ENCODE measurements at regions not wholly inside any gene's neighbourhood (a gene's known extent, or its start where the extent isn't known, plus 50 kb on each side); places are given as distances from the start of the nearest gene placed in this dataset.
"Not testable (repeated sequence)": the region's sequence is repeated elsewhere in the genome, so short reads cannot be mapped to it uniquely, and the experiment has no call there.

DNA sequence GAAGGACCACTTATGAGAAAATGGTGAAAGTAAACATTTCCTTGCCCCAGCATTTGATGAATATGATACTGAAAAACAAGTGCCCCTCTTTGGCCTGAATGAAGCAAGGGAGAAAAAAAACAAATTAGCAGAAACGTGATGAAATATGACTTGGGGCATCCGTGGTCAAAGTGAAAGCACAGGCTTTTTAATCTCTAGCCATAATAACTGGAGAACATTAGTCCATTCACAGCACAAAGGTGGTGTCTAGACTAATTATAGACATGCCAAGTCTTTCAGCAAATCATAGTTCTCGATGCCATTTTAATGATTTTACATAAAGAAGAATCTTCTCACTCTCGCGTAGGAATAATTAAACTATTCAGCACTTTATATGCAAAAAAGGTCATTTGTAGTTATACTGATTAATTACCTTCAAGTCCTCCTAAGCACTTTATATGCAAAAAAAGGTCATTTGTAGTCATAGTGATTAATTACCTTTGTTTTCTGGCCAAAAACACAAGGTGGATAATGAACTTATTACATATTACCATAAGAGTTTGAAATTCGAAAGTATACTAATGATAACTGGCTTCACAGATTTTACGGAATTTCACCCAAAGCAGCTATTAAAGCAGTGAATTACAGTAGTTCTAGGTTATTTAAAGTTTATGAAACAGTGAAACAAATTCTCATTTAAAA is 121.6 kb downstream of the ZNF22 start:
- DNase-seq: not testable (repeated sequence)

DNA sequence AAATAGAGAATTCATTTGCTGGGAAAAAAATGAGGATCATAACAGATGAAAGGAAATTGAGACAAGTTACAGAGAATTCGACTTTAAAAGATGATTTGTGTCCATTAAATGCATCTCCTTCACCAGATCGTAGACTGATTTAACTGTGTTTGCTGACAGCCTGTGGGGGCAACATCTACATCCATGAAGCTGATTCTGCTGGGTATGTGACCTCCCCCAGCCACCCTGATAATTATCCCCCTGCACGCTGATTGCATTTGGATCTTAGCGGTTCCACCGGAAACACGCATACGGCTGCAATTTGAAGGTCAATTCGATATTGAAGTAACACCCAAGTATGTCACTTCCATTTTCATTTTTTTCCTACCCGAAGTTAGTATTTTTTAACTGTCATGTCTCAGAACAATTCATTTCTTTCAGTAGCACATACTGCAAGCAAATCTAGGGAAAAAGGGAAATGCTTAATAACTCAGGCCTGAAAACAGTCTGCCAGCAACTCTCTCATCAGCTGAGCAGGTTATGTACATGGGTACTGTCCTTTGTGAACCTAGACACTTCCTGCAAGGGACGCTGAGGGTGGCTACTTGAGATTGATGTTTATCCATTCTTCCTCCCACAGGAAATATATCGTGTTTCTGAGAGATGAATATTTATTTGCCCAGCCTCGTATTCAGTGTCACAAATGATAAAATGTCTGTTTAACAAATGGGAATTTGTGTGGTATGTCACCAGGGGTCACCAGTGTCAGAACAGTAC is 134.9 kb downstream of the ZNF22 start:
- DNase-seq: no peak

DNA sequence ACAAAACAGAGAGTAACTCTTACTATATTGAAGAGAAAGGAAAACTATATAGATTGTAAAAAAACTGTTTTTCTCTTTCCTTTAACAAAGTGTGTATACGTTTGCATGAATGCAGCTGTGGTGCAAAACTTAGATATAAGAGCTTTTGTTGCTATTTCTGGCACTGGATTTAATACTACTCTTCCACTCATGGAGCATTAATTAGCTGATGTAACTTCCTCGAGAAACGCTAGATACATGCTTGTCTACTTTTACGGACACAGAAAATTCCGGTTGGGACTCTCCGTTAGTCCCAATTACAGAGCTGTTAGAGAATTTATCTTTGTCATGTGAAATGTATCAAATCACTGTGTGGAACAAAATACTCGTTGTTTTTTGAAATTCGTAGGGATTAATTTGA is 135.5 kb downstream of the ZNF22 start:
- DNase-seq: no peak

DNA sequence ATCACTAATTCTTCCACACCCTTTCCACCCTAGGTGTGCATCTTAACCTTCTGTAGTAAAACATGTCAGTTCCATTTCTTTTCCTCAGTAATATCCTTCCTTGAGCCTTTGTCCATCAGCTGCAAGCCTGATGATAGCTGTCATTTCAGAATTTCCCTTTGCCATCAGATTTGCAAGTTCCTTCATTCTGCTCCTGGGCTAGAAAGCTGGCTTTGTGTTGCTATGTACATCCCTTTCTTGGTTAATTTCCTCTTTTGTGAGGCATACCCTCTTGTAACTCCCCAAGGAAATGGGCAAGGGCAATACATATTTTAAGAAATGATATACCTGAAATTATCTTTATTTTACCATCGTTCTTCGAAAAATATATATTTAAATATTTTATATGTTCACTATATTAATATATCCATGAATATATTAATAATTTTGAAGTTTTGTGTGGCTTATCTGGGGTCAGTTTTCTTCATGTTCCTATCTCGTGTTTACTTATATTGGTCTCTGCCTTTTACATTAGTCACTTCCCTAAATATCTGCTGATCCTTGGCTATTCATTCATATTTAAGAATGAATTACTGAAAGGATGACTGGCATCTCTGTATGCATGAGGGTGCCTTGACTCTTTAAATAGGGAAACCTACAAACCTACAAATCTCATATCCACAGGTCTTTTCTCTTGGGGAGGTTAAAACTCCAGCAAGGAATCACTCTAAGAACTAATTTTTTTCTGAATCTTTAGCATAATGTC is 143.8 kb downstream of the ZNF22 start:
- no peak for DNase-seq

DNA sequence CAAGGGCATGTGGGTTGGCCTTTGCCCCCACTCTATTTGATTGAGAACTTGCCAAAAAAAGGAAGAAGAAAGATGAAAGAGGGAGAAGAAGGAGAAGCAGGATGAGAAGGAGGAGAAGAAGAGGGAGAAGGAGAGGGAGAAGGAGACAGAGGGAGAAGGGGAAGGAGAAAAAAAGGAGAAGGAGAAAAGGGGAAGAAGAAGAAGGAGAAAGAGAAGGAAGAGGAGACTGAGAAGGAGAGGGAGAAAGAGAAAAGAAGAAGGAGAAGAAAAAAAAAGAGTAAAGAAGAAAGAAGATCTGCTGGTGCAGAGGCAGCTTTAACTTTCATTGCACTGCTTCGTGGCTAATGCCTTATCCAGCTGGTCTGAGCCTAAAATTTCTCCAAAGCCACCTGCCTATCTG is 144.4 kb downstream of the ZNF22 start:
- not testable (repeated sequence) for DNase-seq

DNA sequence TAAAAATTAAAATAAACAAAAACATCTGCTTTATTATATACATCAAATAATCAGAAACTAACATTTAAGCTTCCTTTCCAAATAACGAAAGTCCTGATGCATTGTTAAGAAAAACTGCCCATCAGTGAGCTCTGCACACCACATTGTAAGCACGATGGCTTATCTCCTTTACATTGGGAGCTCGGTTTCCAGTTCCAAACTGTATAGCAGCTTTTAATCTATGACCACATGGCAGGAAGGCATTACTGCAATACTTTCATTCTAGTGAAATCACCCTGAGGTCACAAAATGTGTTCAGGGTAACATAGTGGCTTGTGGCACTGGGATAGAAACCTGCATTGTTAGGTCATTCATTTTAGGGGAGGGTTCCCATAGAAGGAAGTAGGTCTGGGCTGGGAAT is 146.3 kb downstream of the ZNF22 start:
- DNase-seq: no peak

DNA sequence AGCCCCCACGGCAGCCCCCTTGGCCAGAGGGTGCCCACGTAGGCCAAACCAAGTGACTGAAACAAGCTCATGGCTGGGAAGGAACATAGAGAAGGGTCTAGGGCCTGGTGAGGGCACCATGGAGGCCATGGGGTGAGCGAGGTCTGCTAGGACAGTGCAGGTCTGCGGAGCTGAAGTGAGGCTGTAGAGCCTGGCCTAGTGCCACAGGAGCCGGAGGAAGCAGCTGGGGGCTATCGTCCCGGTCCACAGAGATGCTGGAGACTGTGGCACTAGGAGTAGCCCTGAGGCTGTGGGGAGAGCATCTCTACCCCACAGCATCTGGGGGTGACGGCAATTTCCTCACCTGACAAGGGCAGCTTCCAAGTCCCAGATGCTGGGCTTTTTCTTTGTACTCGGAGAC is 150.3 kb downstream of the ZNF22 start:
- DNase-seq: no peak

DNA sequence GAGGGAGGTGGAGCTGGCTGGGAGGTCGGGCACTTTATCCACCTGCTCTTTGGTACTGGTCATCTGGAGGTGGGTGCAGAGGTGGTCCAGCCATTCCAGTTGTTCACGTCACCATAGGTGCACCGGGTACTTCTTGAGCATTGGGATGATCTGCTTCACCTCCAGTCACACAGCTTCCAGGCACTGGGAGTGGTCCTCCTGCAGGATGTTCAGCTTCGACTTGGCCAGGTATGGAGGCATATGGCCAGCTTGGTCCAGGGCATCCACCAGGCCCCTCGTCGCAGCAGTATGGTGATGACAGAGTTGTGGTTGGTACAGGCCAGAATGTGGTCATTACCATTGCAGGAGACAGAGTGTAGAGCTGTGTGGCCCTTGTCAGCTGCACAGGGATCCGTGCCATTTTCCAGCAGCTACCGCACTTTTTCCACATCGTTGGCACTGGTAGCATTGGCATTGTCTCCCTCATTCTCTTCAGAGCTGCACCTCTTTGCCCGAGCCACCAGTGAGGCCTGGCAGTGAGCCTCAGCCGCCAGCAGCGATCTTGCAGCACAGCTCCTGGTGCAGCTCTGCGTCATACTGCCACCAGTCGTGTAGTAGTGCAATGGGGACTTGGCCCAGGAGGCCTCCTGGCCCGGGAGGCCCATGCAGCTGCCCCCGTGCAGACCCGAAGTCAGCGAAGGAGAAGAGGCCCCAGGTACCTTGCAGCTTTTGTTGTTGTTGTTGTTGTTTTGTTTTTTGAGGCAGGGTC is 150.9 kb downstream of the ZNF22 start:
- DNase-seq: no peak

DNA sequence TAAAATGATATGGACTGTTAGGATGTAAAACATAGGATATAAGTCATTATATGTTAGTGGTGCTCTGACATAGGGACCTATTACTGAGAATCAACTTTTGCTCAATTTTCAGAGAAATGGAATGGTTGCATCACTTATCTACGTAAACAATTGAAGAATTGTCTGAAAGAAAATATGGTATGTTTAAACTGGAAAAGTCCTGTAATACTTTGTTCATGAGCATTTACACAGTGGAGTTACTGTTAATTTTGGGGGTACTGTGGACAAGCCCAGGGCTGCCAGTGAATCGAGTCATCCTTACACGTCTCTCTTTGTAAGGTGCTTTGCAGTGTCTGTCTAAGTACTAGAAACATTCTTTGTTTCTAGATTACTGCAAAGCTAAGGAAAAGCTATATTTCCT is 152.0 kb downstream of the ZNF22 start:
- DNase-seq: no peak

DNA sequence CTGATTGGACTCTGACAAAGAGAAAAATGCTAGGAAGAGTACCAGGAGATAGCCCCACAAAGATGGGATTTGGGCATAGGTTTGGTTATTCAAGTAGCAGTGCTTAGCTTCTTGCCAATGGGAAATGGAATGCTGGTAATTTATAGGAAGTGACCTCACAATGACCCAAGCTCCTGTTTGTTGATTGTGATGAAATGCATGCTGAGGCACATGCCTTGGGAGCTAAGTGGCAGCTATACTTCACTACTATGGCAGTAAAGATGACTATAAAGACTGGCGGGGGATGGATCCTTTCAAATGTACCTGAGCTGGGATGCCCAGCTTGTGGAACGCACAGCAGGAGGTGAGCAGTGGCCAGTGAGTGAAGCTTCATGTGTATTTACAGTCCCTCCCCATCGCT is 153.8 kb downstream of the ZNF22 start:
- DNase-seq: no peak

DNA sequence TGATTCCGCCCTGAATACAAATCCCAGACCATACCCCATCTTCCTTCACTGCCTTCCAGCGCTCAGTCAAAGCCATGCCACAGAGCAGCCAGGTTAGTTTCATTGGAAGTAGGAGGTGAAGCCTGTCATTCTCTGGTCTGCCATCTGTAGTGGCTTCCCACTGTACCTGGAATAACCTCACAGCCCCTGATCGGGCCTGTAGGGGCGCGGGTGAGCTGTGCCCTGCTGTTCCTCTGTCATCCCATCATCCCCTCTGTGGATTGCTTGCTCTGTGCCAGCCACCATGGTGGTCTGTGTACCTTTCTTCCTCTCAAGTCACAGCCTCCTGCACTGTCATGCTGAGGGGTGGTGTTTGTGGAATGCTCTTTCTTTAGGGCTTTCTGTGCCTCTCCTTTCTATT is 155.1 kb downstream of the ZNF22 start:
- no peak for DNase-seq

DNA sequence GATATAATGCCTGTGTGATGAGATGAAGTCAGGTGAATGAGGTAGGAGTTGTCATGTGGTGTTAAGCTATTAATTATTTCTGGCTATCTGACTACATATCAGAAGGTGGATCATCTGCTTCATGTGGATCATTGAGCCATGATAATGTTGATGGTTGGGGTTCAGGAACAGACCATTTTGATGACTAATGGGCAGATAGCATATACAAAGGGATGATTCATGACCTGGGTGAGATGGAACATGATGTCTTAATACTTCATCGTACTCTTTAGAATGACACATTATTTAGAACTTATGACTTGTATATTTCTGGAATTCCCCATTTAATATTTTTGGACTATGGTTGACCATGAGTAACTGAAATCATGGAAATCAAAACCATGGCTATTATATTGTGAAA is 155.1 kb downstream of the OR13A1 start:
- no peak for DNase-seq

DNA sequence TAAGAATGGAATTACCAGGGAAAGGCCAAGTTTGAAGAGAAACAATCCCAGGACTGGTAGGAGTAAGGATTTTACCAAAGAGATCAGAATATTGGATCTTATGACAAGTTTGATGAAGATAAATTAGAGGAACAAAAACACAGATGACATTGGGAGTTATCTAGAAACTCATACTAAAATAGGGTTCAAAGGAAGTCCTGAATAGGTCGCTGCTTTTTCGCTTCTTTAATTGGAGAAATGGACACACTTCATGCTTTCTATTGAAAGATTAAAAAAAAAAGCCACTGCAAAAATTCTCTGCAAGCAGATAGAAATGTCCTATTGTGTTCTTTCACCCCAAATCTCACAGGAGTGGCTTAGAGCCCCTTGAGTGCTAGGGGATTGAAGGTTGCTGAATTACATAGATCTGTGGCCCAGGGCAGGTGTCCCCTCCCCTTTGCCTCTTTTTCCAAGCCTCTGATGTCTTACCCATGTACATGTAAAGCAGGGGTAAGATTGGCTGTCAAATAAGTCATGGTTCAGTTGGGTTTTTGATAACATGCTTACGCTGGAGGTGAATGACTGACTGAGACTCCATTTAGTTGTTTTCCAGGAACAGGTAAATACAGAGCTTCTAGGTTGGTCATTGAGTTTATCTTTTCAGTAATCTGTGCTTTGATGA is 152.0 kb downstream of the OR13A1 start:
- no peak for DNase-seq

DNA sequence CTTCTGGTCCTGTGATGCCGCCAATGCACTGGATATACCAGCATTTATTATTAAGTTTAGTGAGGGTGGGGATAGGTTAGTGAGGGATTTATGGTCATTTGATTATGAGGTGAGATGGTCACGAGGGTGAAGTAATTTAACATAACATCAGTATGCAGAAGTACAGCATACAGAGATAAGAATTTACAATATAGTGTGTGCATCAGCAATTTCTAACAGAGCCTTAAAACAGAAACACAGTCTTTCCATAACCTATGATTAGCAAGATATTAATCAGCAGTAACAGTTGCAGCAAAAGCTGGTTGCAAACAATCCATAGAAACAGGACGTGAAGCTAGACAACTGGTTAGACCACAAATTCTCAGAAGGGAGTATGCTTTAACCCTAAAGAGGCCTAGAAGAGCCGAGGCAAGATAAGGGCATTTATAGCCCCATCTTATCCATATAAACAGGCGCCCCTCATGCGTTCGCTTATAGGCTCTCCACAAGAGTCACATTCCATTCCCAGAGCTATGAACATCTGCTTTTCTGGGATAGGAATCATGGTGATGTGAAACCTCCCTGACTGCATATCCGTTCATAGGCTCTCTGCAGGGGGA is 139.8 kb downstream of the OR13A1 start:
- DNase-seq: not testable (repeated sequence)

DNA sequence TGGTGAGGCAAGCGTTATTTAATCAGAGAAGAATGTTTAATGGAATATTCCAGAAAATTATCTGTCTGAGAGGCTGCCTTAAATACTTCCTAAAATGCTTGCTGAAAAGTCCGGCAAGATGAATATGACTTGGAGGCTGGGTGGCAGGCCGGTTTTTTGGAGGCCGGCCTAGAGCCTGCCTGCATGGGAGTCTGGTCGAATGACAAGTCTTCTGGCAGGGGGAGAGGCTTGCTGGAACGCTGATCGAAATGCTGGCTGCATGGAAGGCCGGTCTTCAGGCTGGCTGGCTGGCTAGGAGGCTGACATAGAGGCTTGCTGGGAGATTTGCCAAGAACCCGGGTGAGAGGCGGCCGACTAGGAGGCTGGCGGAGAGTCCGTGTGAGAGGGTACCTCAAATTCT is 135.7 kb downstream of the OR13A1 start:
- no peak for DNase-seq

DNA sequence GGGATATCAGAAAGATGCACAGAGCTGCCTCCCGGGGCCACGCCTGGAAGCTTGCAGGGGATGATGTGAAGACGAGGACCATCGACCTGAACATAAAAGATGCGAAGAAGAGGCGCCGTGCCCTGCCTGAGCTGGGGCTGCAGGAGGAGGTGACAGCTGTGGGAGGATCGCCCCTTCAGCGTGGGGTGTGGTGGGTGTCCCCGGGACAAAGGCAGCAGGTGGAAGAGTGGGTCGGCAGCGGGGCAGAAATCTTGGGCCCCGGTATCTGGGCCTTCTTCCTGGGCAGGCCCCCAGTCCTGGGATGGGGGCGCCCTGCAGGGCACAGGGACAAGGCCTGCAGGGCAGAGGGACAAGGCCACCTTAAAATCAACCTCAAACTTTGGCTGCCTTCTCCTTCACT is 134.9 kb downstream of the OR13A1 start:
- no peak for DNase-seq

DNA sequence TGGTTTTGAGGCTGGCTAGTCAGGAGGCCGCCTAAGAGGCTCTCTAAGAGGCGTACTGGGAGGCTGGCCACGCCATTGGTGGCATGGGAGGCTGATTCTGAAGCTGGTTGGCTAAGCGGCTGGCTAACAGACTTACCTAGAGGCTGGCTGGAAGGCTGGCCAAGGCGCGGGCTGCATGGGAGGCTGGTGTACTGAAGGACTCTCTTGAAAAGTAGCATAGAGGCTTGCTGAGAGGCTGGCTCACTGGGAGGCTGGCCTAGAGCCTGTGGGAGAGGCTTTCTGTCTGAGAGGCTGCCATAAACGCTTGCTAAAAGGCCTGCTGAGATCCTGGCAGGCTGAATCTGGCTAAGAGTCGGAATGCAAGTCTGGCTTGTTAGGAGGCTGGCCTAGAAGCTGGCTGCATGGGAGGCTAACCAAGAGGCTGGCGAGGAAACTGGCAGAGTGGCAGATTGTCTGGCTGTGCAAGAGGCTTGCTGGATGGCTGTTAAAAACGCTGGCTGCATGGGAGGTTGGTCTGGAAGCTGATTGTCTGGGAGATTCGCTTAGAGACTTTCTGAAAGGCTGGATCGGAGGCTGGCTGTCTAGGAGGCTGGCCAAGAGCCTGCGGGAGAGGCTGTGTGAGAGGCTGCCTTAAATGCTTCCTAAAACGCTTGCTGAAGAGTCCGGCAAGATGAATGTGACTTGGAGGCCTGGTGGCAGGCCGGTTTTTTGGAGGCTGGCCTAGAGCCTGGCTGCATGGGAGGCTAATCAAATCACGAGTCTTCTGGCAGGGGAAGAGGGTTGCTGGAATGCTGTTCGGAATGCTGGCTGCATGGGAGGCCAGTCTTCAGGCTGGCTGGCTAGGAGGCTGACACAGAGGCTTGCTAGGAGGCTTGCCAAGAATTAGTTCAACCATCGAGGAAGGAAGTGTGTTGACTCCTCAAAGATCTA is 134.2 kb downstream of the OR13A1 start:
- DNase-seq: peak; percentile 9

DNA sequence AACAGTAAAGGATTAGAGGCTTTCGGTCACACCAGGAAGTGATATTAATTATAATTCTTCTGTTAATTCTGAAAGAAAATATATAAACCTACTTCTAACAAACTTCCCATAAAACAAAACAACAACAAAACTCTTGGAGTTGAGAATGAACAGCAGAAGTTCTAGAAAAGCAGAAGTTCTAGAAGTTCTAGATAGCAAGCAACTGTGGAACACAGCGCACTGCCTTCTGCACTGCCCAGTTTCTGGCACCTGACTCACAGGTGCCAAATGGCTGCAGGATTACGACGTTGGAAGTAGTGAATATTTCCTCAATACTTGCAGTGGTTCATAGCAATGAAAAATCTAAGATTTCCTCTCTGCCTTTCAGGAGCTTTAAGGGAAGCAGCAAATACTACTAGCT is 132.2 kb downstream of the OR13A1 start:
- DNase-seq: no peak

DNA sequence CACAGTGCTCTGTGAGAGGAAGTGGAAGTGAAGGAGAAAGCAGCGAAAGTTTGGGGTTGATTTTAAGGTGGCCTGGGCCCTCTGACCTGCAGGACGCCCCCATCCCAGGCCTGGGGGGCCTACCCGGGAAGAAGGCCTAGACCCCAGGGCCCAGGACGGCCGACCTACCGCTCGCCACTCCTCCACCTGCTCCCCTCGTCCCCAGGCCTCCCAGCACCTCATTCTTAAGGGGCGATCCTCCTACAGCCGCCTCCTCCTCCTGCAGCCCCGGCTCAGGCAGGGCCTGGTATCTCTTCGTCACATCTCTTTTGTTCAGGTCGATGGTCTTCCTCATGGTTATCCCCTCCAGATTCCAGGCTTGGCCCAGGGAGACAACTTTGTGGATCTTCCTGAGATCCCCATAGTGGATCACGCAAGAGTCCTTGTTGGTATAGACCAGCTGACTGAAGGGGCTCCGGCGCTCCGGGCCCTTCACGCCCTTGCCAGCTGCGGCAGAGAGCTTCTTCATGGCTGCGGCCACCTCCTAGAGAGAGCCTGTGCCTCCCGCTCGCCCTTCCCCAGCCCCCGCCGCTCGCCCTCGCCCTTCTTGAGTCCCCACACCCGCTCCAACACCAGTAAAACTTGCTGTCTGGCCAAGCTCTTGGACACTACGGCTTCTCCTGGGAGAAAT is 117.5 kb downstream of the OR13A1 start:
- DNase-seq: no peak

DNA sequence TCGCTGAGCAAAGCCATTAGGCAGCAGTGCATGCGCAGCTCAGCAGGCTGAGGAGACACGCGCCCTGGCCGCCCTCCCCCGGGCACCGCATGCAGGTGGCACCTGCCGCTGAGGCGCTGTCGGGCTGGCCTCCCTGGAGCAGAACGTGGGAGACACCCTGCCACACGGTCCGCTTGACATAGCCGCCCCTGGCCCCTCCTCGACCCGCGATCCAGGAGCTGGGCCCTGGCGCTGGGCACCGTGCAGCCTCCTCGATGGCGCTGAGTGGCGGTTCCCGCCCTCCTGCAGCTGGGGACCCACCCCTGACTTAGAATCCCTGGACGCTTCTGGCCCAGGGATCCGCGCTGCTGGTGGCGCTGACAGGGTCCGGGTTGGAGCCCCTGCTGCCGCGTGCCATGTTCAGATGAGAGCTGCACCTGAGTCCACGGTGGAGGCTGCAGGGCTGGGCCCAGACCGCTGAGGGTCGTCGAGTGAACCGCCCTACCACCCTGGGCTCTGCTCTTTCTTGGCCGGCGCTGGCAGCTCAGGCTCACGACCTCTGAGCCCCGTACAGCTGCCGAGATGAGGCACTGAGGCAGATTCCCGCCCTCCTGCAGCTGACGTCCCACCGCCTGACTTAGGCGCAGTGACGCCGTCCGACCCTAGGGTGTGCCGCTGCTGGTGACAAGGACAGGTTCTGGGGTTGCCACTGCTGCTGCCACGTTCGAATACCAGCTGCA is 116.8 kb downstream of the OR13A1 start:
- DNase-seq: no peak
